GM18909 (cell line): ENCODE measurements at regions not wholly inside any gene's neighbourhood (a gene's known extent, or its start where the extent isn't known, plus 50 kb on each side); places are given as distances from the start of the nearest gene placed in this dataset.
"Not testable (repeated sequence)": the region's sequence is repeated elsewhere in the genome, so short reads cannot be mapped to it uniquely, and the experiment has no call there.

Experiments
- ATAC-seq: cut with Tn5 transposase; IDR thresholded peaks from one replicate; pipeline ENCODE4 v1.9.1; 2021; ENCODE audit warnings: mild to moderate bottlenecking; ENCODE audit not compliant: unreplicated experiment, poor library complexity

DNA sequence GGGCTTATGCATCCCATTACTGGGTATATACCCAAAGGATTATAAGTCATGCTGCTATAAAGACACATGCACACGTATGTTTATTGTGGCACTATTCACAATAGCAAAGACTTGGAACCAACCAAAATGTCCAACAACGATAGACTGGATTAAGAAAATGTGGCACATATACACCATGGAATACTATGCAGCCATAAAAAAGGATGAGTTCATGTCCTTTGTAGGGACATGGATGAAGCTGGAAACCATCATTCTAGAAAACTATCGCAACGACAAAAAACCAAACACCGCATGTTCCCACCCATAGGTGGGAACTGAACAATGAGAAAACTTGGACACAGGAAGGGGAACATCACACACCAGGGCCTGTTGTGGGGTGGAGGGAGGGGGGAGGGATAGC, 323.3 kb upstream of the FGF16 start:
- not testable (repeated sequence) for ATAC-seq

DNA sequence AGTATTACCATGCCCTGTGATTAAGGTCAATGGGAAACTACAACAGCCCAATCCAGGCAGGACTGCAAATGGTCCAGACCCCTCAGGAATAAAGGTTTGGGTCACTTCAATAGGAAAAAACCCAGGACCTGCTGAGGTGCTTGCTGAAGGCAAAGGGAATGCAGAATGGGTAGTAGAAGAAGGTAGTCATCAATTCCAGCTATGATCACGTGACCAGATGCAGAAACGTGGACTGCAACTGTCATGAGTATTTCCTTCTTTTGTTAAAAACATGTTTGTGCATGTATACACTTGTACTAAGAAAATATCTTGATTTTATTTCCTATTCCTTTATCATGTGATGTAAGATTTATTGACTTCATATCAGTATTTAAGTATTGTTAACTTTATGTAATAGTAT, 319.6 kb upstream of the FGF16 start:
- not testable (repeated sequence) for ATAC-seq

DNA sequence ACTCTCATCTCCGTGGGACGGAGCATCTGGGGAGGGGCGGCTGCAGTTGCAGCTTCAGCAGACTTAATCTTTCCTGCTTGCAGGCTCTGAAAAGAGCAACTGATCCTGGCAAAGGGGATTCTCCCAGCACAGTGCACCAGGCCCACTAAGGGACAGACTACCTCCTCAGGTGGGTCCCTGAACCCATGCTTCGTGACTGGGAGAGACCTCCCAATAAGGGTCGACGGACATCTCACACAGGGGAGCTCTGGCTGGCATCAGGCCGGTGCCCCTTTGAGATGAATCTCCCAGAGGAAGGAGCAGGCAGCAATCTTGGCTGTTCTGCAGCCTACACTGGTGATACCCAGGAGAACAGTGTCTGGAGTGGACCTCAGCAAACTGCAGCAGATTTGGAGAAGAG, 303.3 kb upstream of the FGF16 start:
- no peak for ATAC-seq

- no peak for ATAC-seq
These were observed 286.9 kb upstream of the FGF16 start for GRCh38 chrX:77160301-77160700.

GRCh38 chrX:77162777-77163176, 284.4 kb upstream of the FGF16 start:
- no peak for ATAC-seq

DNA sequence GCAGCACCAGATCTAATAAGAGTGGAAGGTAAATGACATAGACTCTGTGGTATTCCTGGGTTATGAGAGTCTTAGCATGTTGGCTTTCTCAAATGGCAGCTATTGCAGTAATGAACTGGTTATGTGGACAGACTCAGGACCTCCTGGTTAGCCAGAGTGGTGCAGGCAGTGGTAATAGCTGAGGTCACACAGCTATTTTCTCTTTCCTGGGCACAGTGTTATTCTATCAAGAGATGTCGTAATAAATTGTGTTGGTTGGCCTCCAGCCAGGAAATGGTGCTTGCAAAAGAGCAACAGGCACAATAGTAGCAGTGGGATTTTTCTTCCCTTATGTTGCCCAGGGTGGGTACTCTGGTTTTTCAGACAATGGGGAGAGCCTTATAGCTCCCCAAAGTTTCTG, 279.2 kb upstream of the FGF16 start:
- no peak for ATAC-seq

GRCh38 chrX:77174680-77175519, 272.3 kb upstream of the FGF16 start:
- no peak for ATAC-seq

DNA sequence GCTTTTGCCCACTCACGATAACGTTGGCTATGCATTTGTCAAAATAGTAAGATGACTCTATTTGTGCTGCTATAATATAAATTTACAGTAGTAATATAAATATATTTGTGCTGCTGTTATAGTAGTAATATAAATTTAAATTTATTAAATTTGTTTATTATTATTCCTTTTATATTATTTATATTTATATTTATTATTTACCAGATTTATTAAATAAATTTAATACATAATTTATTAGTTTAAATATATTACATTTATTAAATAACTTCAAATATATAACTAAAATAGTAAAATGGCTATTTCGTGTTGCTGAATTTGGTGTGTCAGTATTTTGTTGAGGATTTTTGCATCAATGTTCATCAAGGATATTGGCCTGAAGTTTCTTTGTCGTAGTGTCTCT, 246.5 kb upstream of the FGF16 start:
- ATAC-seq = no peak

DNA sequence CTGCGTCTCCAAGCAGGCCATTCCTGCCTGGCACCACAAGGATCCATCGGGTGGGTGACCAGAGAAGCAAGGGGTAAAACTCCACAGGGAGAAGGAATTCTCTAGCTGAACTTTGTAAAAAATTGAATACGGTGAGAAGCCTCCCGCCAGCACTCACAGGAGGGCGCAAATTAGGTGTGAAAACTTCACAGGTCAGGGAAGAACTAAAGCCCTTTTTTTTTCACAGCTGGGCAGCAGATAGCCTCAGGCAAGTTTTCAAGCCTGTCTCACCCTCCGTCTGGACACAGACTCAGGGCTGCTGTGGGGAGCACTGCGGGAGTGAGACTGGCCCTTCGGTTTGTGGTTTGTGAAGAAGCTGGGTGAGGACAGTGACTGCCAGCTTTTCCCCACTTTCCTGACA, 224.1 kb upstream of the FGF16 start:
- no peak for ATAC-seq

- no peak for ATAC-seq
These were observed 182.7 kb upstream of the FGF16 start for GRCh38 chrX:77264490-77264889.

DNA sequence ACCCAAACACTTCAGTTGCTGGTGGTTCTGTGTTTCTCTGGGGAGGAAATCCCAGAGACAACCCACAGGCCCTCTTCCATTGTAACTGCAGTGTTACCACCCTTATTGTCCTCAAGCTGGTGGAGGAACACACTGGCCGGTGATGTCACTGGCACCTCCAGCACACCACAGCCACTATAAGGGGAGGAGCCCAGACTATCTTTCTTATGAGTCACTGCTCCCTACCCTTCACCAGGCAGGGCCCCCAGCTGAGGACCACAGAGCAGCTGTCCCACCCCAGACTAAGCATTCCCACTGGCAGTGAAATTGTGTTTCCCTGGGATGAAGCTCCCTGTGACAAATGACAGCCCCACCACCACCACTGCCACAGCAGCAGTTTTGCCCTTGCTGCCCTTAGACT, 171.8 kb upstream of the FGF16 start:
- ATAC-seq = no peak

DNA sequence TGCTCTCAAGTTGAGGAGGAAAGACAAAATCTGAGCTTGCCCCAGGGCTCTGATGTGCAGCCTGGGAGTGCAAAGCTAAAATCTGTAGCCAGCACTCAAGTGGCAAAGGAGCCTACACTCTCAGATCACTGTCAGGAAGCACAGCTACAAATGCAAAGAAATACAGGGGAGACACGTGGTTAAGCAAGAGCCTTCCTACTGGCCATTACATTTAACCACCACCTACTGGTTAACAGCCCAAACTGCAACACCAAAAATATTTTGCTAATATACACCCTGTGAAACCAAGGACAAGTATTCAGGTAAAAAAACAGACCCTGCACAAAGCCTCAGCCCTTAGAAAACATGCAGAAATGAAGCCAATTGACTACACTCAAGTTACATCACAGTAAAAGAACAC, 170.4 kb upstream of the FGF16 start:
- no peak for ATAC-seq

GRCh38 chrX:77277911-77278310, 169.3 kb upstream of the FGF16 start:
- ATAC-seq = no peak

- ATAC-seq = not testable (repeated sequence)
These were observed 167.8 kb upstream of the FGF16 start for GRCh38 chrX:77279373-77279772.

- peak; percentile 78 for ATAC-seq
These were observed 153.7 kb upstream of the FGF16 start for GRCh38 chrX:77293331-77293995.

- no peak for ATAC-seq
These were observed 148.9 kb upstream of the FGF16 start for GRCh38 chrX:77298296-77298695.

- no peak for ATAC-seq
These were observed 148.4 kb upstream of the FGF16 start for GRCh38 chrX:77298790-77299189.

GRCh38 chrX:77299549-77299948, 147.6 kb upstream of the FGF16 start:
- ATAC-seq = no peak

DNA sequence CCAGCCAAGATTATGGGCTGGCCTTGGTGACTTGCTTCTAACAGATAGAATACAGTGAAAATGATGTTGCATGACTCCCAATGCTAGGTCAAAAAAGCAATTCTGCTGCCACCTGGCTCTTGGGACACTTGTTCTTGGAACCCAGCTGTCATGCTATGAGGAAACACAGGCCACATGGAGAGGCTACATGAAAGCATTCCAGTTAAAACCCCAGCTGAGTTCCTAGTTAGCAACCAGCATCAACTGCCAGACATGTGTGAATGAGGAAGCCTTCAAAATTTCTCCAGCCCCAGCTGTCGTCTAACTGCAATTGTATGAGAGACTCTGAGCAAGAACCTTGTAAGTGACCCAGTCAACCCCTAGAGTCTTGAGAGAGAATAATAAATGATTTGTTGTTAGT, 105.2 kb upstream of the FGF16 start:
- no peak for ATAC-seq

- no peak for ATAC-seq
These were observed 100.3 kb upstream of the FGF16 start for GRCh38 chrX:77346859-77347258.

GRCh38 chrX:77347572-77347971, 99.6 kb upstream of the FGF16 start:
- ATAC-seq = no peak

GRCh38 chrX:77389891-77390290, 57.3 kb upstream of the FGF16 start:
- ATAC-seq = no peak
